ENCODE measurements at regions not wholly inside any gene's neighbourhood (a gene's known extent, or its start where the extent isn't known, plus 50 kb on each side); places are given as distances from the start of the nearest gene placed in this dataset.

- Mint-ChIP-seq H3K27me3 (ENCODE audit: low read depth) (no peaks in the 10 kb centered on the region), H3K4me1 (no peaks in the 10 kb centered on the region), H3K27ac (no peak overlapping the region), H3K9me3 (peaks cover 0 to 2% of the 10 kb centered on the region in 2 experiments; a peak in 1 of 5 replicates), H3K36me3 (ENCODE audit: insufficient read depth in 1 of 3, low read depth in 3 of 3) (no peaks in the 10 kb centered on the region), H3K4me3 (no peak overlapping the region)
- Histone ChIP-seq H4K5ac (ENCODE audit: insufficient read length, low read depth, low read length) (no peak overlapping the region), H2AK5ac (ENCODE audit: insufficient read length, low read length) (no peak overlapping the region), H2BK12ac (ENCODE audit: insufficient read length, low read depth, low read length) (no peak overlapping the region), H2AFZ (ENCODE audit: low read length) (no peak overlapping the region), H4K20me1 (ENCODE audit: control insufficient read depth, insufficient read depth, insufficient read length) (no peaks in the 10 kb centered on the region), H3K4ac (ENCODE audit: low read depth, low read length) (no peak overlapping the region), H3K56ac (ENCODE audit: insufficient read length, low read depth, low read length) (no peak overlapping the region), H3K23me2 (ENCODE audit: insufficient read length, low read depth, low read length, poor library complexity, severe bottlenecking) (no peaks in the 10 kb centered on the region), H2BK20ac (ENCODE audit: low read depth, low read length, poor library complexity, severe bottlenecking) (no peak overlapping the region), H3T11ph (ENCODE audit: low read length) (no peak overlapping the region), H2BK120ac (ENCODE audit: low read depth, low read length, poor library complexity, severe bottlenecking) (no peak overlapping the region), H3K18ac (ENCODE audit: insufficient read length, low read depth, low read length) (no peak overlapping the region), H2BK5ac (ENCODE audit: insufficient read length, low read length) (no peak overlapping the region), H3K9ac (ENCODE audit: extremely low read depth, insufficient read length, low read length) (no peak overlapping the region), H3K4me2 (ENCODE audit: insufficient read depth, insufficient read length, low read length) (no peak overlapping the region), H3K9me3 (ENCODE audit: control insufficient read depth, low read depth, low read length) (no peaks in the 10 kb centered on the region), H3K79me1 (ENCODE audit: insufficient read depth, low read depth, low read length, poor library complexity, severe bottlenecking) (no peaks in the 10 kb centered on the region), H3K14ac (ENCODE audit: insufficient read depth, low read length) (no peak overlapping the region), H3K23ac (ENCODE audit: insufficient read length, low read depth, low read length) (no peak overlapping the region), H2BK15ac (ENCODE audit: low read depth, low read length) (no peak overlapping the region), H3K27ac (ENCODE audit: insufficient read length, low read depth, low read length) (no peak overlapping the region), H4K91ac (ENCODE audit: insufficient read length, low read depth, low read length) (no peak overlapping the region), H3K27me3 (ENCODE audit: insufficient read depth, low read length) (no peaks in the 10 kb centered on the region), H4K8ac (replicated peaks; ENCODE audit: insufficient read length, low read depth, low read length) (no peak overlapping the region), H3K4me1 (ENCODE audit: insufficient read depth, low read length) (no peaks in the 10 kb centered on the region), H3K79me2 (ENCODE audit: insufficient read depth, low read length) (no peaks in the 10 kb centered on the region)
- DNase-seq: no peak
- no peak for TF ChIP-seq CTCF (conservative IDR thresholded peaks at IDR 0.05)
- WGBS (ENCODE audit: extremely low coverage, insufficient read length, low lambda C conversion rate): no CpG with 5 or more reads among the region's 5 CpGs
These were observed 214.5 kb downstream of the HS3ST3A1 start for GRCh38 chr17:13387236-13387635.

Data from H9 (cell line).